K562 (cell line): ENCODE measurements at regions not wholly inside any gene's neighbourhood (a gene's known extent, or its start where the extent isn't known, plus 50 kb on each side); places are given as distances from the start of the nearest gene placed in this dataset.

ENCODE experiments used
- BHLHE40 ChIP-seq: IDR thresholded peaks from 2 replicates; pipeline ENCODE4 v1.6.1; 2011; ENCODE audit warnings: low read length, improper control_type of control experiment
- CBX1 ChIP-seq: sonication (generic); IDR thresholded peaks from 2 replicates; pipeline ENCODE4 v1.6.1; 2016; ENCODE audit warnings: antibody characterized with exemption, low read depth, mild to moderate bottlenecking
- CXXC5 ChIP-seq: fragments of 250-450 bp; sonication (Bioruptor Pico); IDR thresholded peaks from 2 replicates; pipeline ENCODE4 v1.8.0; 2022; ENCODE audit warnings: inconsistent platforms, mild to moderate bottlenecking, moderate library complexity
- HDAC1 ChIP-seq, 2 experiments: fragments of 450-650 bp; IDR thresholded peaks; 2 replicates each; pipeline ENCODE4 v1.6.1; 2016 to 2017; ENCODE audit warnings: inconsistent platforms in 1 of 2, mild to moderate bottlenecking in 1 of 2, moderate library complexity in 1 of 2
- HDAC6 ChIP-seq: IDR thresholded peaks from 2 replicates; pipeline ENCODE4 v1.6.1; 2012; ENCODE audit warnings: low read depth, mild to moderate bottlenecking, control low read depth, inconsistent platforms, low read length, moderate library complexity
- MAZ ChIP-seq, 2 experiments: fragments of 450-650 bp in 1 of 2; sonication (generic) in 1 of 2; formaldehyde crosslinking; IDR thresholded peaks in 1 of 2; conservative IDR thresholded peaks in 1 of 2; 2 replicates each; pipeline versions ENCODE4 v1.4.0 to v1.5.0; 2020; ENCODE audit warnings: mild to moderate bottlenecking in 1 of 2, missing genetic modification reagents in 1 of 2
- MYC ChIP-seq, 2 experiments: fragments of 250-450 bp in 1 of 2; sonication (Bioruptor Pico) in 1 of 2; IDR thresholded peaks; 2 replicates each; pipeline versions ENCODE4 v1.5.1 to v1.6.1; 2012 to 2021; ENCODE audit warnings: low read depth in 2 of 2, borderline replicate concordance in 1 of 2, improper control_type of control experiment in 1 of 2, low read length in 1 of 2, mild to moderate bottlenecking in 1 of 2, moderate library complexity in 1 of 2
- NCOA2 ChIP-seq, 2 experiments: fragments of 450-650 bp; IDR thresholded peaks; 2 replicates each; pipeline ENCODE4 v1.6.1; 2018; ENCODE audit warnings: mild to moderate bottlenecking in 2 of 2, moderate library complexity in 1 of 2; ENCODE audit not compliant: partially characterized antibody in 2 of 2
- NELFE ChIP-seq: IDR thresholded peaks from 2 replicates; pipeline ENCODE4 v1.6.1; 2011; ENCODE audit warnings: mild to moderate bottlenecking; ENCODE audit not compliant: insufficient read depth, insufficient read length
- RFX5 ChIP-seq: IDR thresholded peaks from 2 replicates; pipeline ENCODE4 v1.6.1; 2011; ENCODE audit warnings: low read depth, mild to moderate bottlenecking, improper control_type of control experiment, low read length
- SIN3A ChIP-seq, 2 experiments: fragments of 150-350 bp in 1 of 2; IDR thresholded peaks; 2 replicates each; pipeline ENCODE4 v1.6.1; 2011 to 2016; ENCODE audit warnings: borderline replicate concordance in 2 of 2, low read depth in 2 of 2, low read length in 2 of 2, mild to moderate bottlenecking in 2 of 2, moderate library complexity in 2 of 2; ENCODE audit not compliant: control insufficient read depth in 1 of 2
- SOX6 ChIP-seq: fragments of 450-650 bp; IDR thresholded peaks from 2 replicates; pipeline ENCODE4 v1.6.1; 2014; ENCODE audit warnings: mild to moderate bottlenecking
- TAF7 ChIP-seq: fragments of 450-650 bp; IDR thresholded peaks from 2 replicates; pipeline ENCODE4 v1.6.1; 2016; ENCODE audit warnings: missing genetic modification characterization, missing compliant biosample characterization
- TEAD4 ChIP-seq, 2 experiments: sonication (generic) in 1 of 2; formaldehyde crosslinking in 1 of 2; IDR thresholded peaks; 2 replicates each; pipeline versions ENCODE4 v1.6.1 to v1.8.0; 2012 to 2022; ENCODE audit warnings: borderline replicate concordance in 1 of 2, inconsistent platforms in 1 of 2, low read length in 1 of 2, mild to moderate bottlenecking in 1 of 2, missing genetic modification reagents in 1 of 2
- ZNF668 ChIP-seq: fragments of 250-450 bp; sonication (Bioruptor Pico); IDR thresholded peaks from 2 replicates; pipeline ENCODE4 v1.8.0; 2022; ENCODE audit warnings: mild to moderate bottlenecking, inconsistent platforms
- ZNF707 ChIP-seq: fragments of 250-450 bp; sonication (Bioruptor Pico); conservative IDR thresholded peaks from 2 replicates; pipeline ENCODE4 v1.8.0; 2022; ENCODE audit warnings: inconsistent platforms, mild to moderate bottlenecking, moderate library complexity
- ZSCAN32 ChIP-seq: fragments of 450-650 bp; formaldehyde crosslinking; IDR thresholded peaks from 2 replicates; pipeline ENCODE4 v1.4.0; 2020; ENCODE audit warnings: mild to moderate bottlenecking, moderate library complexity
- TF ChIP-seq, protein P1 (sequence below): fragments of 450-650 bp; formaldehyde crosslinking; IDR thresholded peaks from 2 replicates; pipeline ENCODE4 v1.4.0; 2020; ENCODE audit warnings: mild to moderate bottlenecking, moderate library complexity
- TF ChIP-seq, protein P2 (sequence below), 2 experiments: fragments of 450-650 bp; conservative IDR thresholded peaks; 2 replicates each; pipeline ENCODE4 v1.6.1; 2017; ENCODE audit warnings: mild to moderate bottlenecking in 2 of 2, moderate library complexity in 2 of 2
- TF ChIP-seq, protein P3 (sequence below): sonication (generic); formaldehyde crosslinking; IDR thresholded peaks from 2 replicates; pipeline ENCODE4 v1.8.1; 2022; ENCODE audit warnings: missing genetic modification reagents
- TF ChIP-seq, protein P4 (sequence below): IDR thresholded peaks from 3 replicates; pipeline ENCODE4 v1.6.1; 2011; ENCODE audit warnings: borderline replicate concordance, mild to moderate bottlenecking, moderate library complexity; ENCODE audit not compliant: insufficient read length; ENCODE audit errors: extremely low read depth

DNA sequence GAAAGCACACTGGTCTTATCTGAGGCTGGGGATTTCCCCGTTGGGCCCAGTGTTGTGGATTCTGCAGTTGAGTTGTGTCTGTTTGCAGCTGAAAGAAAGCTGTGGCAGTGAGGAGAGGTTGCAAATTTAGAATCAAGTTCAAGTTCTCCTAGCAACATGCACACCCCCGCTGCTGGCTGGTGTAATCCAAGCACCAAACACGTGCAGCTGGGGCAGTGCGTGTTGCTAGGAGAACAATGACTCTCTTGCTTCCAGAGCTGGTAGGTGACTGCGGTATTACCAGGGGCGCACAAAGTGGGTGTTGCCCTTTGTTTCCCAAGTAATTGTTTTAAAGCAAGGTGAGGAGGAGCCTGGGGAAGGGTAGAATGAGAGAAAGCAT, 91.5 kb downstream of the IER5 start (continued):
- TF ChIP-seq, protein P1, sequence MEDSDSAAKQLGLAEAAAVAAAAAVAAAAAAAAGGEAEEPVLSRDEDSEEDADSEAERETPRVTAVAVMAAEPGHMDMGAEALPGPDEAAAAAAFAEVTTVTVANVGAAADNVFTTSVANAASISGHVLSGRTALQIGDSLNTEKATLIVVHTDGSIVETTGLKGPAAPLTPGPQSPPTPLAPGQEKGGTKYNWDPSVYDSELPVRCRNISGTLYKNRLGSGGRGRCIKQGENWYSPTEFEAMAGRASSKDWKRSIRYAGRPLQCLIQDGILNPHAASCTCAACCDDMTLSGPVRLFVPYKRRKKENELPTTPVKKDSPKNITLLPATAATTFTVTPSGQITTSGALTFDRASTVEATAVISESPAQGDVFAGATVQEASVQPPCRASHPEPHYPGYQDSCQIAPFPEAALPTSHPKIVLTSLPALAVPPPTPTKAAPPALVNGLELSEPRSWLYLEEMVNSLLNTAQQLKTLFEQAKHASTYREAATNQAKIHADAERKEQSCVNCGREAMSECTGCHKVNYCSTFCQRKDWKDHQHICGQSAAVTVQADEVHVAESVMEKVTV (CRISPR knock-in tag), result no peak
- TF ChIP-seq, protein P2, sequence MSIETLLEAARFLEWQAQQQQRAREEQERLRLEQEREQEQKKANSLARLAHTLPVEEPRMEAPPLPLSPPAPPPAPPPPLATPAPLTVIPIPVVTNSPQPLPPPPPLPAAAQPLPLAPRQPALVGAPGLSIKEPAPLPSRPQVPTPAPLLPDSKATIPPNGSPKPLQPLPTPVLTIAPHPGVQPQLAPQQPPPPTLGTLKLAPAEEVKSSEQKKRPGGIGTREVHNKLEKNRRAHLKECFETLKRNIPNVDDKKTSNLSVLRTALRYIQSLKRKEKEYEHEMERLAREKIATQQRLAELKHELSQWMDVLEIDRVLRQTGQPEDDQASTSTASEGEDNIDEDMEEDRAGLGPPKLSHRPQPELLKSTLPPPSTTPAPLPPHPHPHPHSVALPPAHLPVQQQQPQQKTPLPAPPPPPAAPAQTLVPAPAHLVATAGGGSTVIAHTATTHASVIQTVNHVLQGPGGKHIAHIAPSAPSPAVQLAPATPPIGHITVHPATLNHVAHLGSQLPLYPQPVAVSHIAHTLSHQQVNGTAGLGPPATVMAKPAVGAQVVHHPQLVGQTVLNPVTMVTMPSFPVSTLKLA (conservative IDR thresholded peaks at IDR 0.05), result peak in 1 of 2 experiments; percentile 66; a peak in 2 of 4 replicates
- TF ChIP-seq SIN3A (IDR thresholded peaks at IDR 0.05; ENCODE audit: borderline replicate concordance in 2 of 2, control insufficient read depth in 1 of 2, low read depth in 2 of 2, low read length in 2 of 2), result no peak
- peak in 1 of 2 experiments; percentile 26; a peak in 1 of 4 replicates for TF ChIP-seq HDAC1 (IDR thresholded peaks at IDR 0.05)
- no peak for TF ChIP-seq ZSCAN32 (CRISPR knock-in tag)
- TF ChIP-seq MYC (IDR thresholded peaks at IDR 0.05; ENCODE audit: low read depth, low read length), result peak; percentile 64; the same call in 1 of the 2 replicates
- TF ChIP-seq MYC (CRISPR knock-in tag; IDR thresholded peaks at IDR 0.05; ENCODE audit: borderline replicate concordance, low read depth), result no peak
- TF ChIP-seq RFX5, result no peak
- TF ChIP-seq CBX1, result no peak
- peak; percentile 95 for TF ChIP-seq BHLHE40
- no peak for TF ChIP-seq NCOA2 (IDR thresholded peaks at IDR 0.05; ENCODE audit: partially characterized antibody in 2 of 2)
- peak; percentile 82 for TF ChIP-seq CXXC5 (CRISPR knock-in tag)
- TF ChIP-seq TEAD4 (IDR thresholded peaks at IDR 0.05; ENCODE audit: low read length), result no peak
- no peak for TF ChIP-seq TEAD4 (CRISPR knock-in tag; IDR thresholded peaks at IDR 0.05; ENCODE audit: borderline replicate concordance)
- TF ChIP-seq, protein P3, sequence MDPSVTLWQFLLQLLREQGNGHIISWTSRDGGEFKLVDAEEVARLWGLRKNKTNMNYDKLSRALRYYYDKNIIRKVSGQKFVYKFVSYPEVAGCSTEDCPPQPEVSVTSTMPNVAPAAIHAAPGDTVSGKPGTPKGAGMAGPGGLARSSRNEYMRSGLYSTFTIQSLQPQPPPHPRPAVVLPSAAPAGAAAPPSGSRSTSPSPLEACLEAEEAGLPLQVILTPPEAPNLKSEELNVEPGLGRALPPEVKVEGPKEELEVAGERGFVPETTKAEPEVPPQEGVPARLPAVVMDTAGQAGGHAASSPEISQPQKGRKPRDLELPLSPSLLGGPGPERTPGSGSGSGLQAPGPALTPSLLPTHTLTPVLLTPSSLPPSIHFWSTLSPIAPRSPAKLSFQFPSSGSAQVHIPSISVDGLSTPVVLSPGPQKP (CRISPR knock-in tag), result no peak
- TF ChIP-seq ZNF668, result no peak
- no peak for TF ChIP-seq TAF7 (tag)
- TF ChIP-seq HDAC6, result no peak
- TF ChIP-seq, protein P4, sequence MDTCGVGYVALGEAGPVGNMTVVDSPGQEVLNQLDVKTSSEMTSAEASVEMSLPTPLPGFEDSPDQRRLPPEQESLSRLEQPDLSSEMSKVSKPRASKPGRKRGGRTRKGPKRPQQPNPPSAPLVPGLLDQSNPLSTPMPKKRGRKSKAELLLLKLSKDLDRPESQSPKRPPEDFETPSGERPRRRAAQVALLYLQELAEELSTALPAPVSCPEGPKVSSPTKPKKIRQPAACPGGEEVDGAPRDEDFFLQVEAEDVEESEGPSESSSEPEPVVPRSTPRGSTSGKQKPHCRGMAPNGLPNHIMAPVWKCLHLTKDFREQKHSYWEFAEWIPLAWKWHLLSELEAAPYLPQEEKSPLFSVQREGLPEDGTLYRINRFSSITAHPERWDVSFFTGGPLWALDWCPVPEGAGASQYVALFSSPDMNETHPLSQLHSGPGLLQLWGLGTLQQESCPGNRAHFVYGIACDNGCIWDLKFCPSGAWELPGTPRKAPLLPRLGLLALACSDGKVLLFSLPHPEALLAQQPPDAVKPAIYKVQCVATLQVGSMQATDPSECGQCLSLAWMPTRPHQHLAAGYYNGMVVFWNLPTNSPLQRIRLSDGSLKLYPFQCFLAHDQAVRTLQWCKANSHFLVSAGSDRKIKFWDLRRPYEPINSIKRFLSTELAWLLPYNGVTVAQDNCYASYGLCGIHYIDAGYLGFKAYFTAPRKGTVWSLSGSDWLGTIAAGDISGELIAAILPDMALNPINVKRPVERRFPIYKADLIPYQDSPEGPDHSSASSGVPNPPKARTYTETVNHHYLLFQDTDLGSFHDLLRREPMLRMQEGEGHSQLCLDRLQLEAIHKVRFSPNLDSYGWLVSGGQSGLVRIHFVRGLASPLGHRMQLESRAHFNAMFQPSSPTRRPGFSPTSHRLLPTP, result no peak
- TF ChIP-seq SOX6, result peak; percentile 41; the same call in 1 of the 2 replicates
- no peak for TF ChIP-seq NELFE
- TF ChIP-seq MAZ (CRISPR knock-in tag; conservative IDR thresholded peaks at IDR 0.05 in 1 of 2, IDR thresholded peaks at IDR 0.05 in 1 of 2), result 0 out of 4 replicates have a peak, but pooled peaks of 1 of the 2 experiments have one; percentile 31
- no peak for TF ChIP-seq ZNF707 (CRISPR knock-in tag)
